MCF 10A (cell line): ENCODE measurements at regions not wholly inside any gene's neighbourhood (a gene's known extent, or its start where the extent isn't known, plus 50 kb on each side); places are given as distances from the start of the nearest gene placed in this dataset.

ENCODE experiments used
- BruUV-seq: library from RNA; stranded (reverse); fragments of 400-500 nt; replicated peaks from 2 replicates; lab custom pipeline; 2021; lab: Mats Ljungman, UMichigan
- CTCF ChIA-PET: fragments of 300-600 bp; sonication (Branson Sonifier 250); formaldehyde crosslinking; extraction: SDS; loops from one replicate; lab custom pipeline; 2021; ENCODE audit warnings: antibody characterized with exemption, inconsistent platforms; lab: Yijun Ruan, JAX
- POLR2A ChIA-PET: fragments of 300-600, 350-650 bp; sonication (Branson Sonifier 250); formaldehyde crosslinking; extraction: SDS; loops from one replicate; lab custom pipeline; 2020; ENCODE audit warnings: antibody characterized with exemption, inconsistent platforms; lab: Yijun Ruan, JAX
- DNase-seq: peaks from one replicate; pipeline ENCODE4 v3.0.0-alpha.2; 2018; ENCODE audit not compliant: unreplicated experiment
- H3K27ac Mint-ChIP-seq: one replicate; pipeline ENCODE4 v1.8.0; 2022; ENCODE audit warnings: mild to moderate bottlenecking, low read depth, mixed read lengths; ENCODE audit not compliant: unreplicated experiment
- H3K27me3 Mint-ChIP-seq: one replicate; pipeline ENCODE4 v1.8.0; 2022; ENCODE audit warnings: mixed read lengths; ENCODE audit not compliant: insufficient read depth, unreplicated experiment
- H3K36me3 Mint-ChIP-seq: one replicate; pipeline ENCODE4 v1.8.0; 2022; ENCODE audit warnings: mild to moderate bottlenecking, moderate library complexity, mixed read lengths; ENCODE audit not compliant: insufficient read depth, unreplicated experiment
- H3K4me1 Mint-ChIP-seq: one replicate; pipeline ENCODE4 v1.8.0; 2022; ENCODE audit warnings: mixed read lengths; ENCODE audit not compliant: insufficient read depth, unreplicated experiment
- H3K4me3 Mint-ChIP-seq: one replicate; pipeline ENCODE4 v1.8.0; 2022; ENCODE audit warnings: mild to moderate bottlenecking, moderate library complexity, mixed read lengths; ENCODE audit not compliant: unreplicated experiment
- H3K9me3 Mint-ChIP-seq: one replicate; pipeline ENCODE4 v1.8.0; 2022; ENCODE audit warnings: mixed read lengths; ENCODE audit not compliant: unreplicated experiment
- intact Hi-C: fragments of 100-400 bp; cut with micrococcal nuclease; formaldehyde crosslinking; loops from 2 replicates; pipeline ENCODE4 v1.14.1; 2022
- TF ChIP-seq, protein P1 (sequence below): fragments of 200-600 bp; IDR thresholded peaks from one replicate; pipeline ENCODE4 v1.8.0; 2022; ENCODE audit warnings: antibody characterized with exemption, mild to moderate bottlenecking; ENCODE audit not compliant: unreplicated experiment

DNA sequence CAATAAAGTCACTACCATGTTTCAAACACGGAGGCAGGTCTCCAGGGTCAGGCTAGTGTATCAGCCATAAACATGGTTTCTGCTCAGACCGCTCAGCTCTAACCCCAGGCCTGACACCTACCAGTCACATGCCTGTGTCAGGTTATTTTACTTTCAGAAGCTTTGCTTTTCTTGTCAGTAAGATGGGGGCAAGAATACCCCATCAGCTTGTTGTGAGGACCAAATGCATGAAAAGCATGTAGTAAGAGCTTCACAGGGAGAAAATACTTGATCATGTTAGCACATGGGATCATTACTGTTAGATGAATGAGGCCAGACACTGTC lies 65.2 kb upstream of the PIM1 start:
- ChIA-PET POLR2A (no interaction called here), CTCF (no interaction called here)
- Mint-ChIP-seq H3K27me3 (no peaks in the 10 kb centered on the region), H3K4me3 (no peak overlapping the region), H3K36me3 (no peaks in the 10 kb centered on the region), H3K9me3 (no peaks in the 10 kb centered on the region), H3K27ac (no peak overlapping the region), H3K4me1 (peaks cover 13% of the 10 kb centered on the region)
- TF ChIP-seq, protein P1, sequence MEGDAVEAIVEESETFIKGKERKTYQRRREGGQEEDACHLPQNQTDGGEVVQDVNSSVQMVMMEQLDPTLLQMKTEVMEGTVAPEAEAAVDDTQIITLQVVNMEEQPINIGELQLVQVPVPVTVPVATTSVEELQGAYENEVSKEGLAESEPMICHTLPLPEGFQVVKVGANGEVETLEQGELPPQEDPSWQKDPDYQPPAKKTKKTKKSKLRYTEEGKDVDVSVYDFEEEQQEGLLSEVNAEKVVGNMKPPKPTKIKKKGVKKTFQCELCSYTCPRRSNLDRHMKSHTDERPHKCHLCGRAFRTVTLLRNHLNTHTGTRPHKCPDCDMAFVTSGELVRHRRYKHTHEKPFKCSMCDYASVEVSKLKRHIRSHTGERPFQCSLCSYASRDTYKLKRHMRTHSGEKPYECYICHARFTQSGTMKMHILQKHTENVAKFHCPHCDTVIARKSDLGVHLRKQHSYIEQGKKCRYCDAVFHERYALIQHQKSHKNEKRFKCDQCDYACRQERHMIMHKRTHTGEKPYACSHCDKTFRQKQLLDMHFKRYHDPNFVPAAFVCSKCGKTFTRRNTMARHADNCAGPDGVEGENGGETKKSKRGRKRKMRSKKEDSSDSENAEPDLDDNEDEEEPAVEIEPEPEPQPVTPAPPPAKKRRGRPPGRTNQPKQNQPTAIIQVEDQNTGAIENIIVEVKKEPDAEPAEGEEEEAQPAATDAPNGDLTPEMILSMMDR = no peak
- no peak for DNase-seq
- BruUV-seq = no TSS peak
- intact Hi-C loops = no loop called here

DNA sequence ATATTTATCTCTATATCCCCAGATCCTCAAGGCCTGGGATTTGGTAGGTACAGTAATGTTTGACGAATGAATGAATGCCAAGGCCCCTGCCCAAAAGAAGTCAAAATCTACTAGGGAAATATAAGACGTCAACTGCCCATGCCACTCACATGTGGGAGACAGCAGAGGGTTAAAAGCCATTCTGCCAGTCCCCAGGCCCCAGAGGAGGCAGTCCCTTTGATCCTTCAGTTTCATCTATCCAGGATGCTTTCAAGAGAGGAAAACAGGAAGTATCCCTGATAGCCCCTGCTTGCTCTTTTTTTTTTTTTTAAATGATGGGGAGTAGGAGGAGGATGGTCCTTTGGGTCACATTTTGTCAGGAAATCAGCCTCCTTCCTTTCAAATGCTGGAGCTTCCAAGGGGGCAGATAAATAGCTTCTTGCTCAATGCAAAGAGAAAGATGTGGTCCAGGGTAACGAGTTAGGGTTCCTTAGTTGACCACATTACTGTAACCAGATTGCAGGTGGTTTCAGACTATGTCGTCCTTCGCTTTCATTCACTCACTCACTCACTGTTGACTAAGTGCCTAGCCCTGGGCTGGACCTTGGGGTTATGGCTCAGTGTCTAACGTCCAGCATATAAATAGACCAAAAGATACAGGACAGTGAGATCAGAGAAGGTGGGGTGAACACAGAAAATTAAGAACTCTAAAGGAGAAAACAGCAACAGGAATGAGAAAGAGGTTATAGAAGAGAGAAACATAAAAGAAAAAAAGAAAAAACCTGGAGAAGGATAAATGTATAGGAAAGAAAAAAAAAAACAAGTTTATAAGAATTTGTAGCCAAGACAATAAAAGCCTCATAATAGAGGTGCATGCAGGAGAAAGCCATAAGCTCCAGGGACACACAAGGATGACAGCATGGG lies 64.6 kb upstream of the PIM1 start:
- Mint-ChIP-seq H3K9me3 (no peaks in the 10 kb centered on the region), H3K27me3 (no peaks in the 10 kb centered on the region), H3K4me3 (no peak overlapping the region), H3K36me3 (no peaks in the 10 kb centered on the region), H3K27ac (no peak overlapping the region), H3K4me1 (peaks cover 13% of the 10 kb centered on the region)
- CTCF ChIA-PET = interaction anchor here (0.7 kb wide), 1 partner anchor 28 kb away, joined by 3 read pairs; no protein-coding TSS in a partner anchor
- POLR2A ChIA-PET = no interaction called here
- BruUV-seq = no TSS peak
- TF ChIP-seq, protein P1 = no peak
- DNase-seq = no peak
- intact Hi-C loops = no loop called here

DNA sequence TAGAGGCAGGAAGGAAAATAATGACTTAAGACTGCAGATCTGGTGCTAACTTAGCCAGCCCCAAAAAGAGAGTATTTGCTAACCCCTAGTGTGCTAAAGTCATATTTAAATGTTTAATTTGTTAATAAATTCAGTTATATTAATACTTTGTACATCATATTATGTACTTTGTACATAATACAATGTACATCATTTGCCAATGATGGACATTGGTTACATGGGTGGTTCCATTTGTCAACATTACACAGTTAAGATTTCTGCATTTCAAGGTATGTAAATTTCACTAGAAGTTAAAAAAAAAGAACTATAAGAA lies 63.9 kb upstream of the PIM1 start:
- TF ChIP-seq, protein P1 = no peak
- POLR2A ChIA-PET = no interaction called here
- Mint-ChIP-seq H3K9me3 (no peaks in the 10 kb centered on the region), H3K4me1 (peaks cover 13% of the 10 kb centered on the region), H3K27me3 (no peaks in the 10 kb centered on the region), H3K27ac (no peak overlapping the region), H3K4me3 (no peak overlapping the region), H3K36me3 (no peaks in the 10 kb centered on the region)
- no TSS peak for BruUV-seq
- CTCF ChIA-PET = interaction anchor here (0.7 kb wide), 1 partner anchor 28 kb away, joined by 3 read pairs; no protein-coding TSS in a partner anchor
- DNase-seq = no peak
- intact Hi-C loops = no loop called here

DNA sequence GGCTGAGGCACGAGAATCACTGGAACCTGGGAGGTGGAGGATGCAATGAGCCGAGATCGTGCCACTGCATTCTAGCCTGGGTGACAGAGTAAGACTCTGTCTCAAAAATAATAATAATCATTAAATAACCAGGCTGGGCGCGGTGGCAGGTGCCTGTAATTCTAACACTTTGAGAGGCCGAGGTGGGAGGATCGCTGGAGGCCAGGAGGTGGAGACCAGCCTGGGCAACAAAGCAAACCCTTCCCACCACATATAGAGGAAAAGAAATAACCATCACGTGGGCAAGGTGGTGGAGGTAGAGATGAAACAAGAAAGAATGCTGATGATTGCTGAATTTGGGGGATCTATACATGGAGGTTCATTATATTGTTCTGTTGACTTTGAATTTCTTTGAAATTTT lies 63.4 kb upstream of the PIM1 start:
- Mint-ChIP-seq H3K4me3 (no peak overlapping the region), H3K4me1 (peaks cover 13% of the 10 kb centered on the region), H3K36me3 (no peaks in the 10 kb centered on the region), H3K27me3 (no peaks in the 10 kb centered on the region), H3K9me3 (no peaks in the 10 kb centered on the region), H3K27ac (no peak overlapping the region)
- intact Hi-C loops = no loop called here
- CTCF ChIA-PET = no interaction called here
- no peak for DNase-seq
- BruUV-seq = no TSS peak
- TF ChIP-seq, protein P1 = no peak
- POLR2A ChIA-PET = no interaction called here
